ENCODE measurements at regions not wholly inside any gene's neighbourhood (a gene's known extent, or its start where the extent isn't known, plus 50 kb on each side); places are given as distances from the start of the nearest gene placed in this dataset.

DNA sequence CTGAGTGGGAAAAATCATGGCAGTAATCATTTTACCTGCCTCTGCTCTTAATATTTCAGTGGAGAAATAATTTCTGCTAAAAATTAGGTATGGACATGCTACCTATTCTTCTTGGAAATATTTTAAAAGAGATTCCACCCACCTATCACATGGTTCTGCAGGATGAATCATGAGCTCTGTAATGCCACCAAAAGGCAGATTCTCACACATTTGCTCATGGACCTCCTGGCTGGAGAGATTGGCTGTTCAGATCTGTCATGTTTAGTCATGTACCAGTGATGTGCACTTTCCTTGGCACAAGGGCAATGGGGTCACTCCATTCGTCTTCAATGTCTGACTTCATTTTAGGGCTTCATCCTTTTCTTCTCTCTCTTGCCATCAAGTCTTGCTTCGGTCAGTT is 101.8 kb upstream of the MBNL2 start:
- ChIA-PET CTCF (interaction anchor here (0.9 kb wide), 1 partner anchor 10 kb away, joined by 3 read pairs; no protein-coding TSS in a partner anchor), POLR2A (no interaction called here), RAD21 (ENCODE audit: low non-redundant PET in 1 of 2, low total read pairs in 2 of 2, uncharacterized antibody in 2 of 2, unreplicated experiment in 2 of 2) (no interaction called here)
- H2AFZ ChIP-seq (ENCODE audit: low read depth, low read length, poor library complexity, severe bottlenecking) = no peak overlapping the region
- BruUV-seq (replicated peaks) = no TSS peak
- no peak overlapping the region for H3K9ac ChIP-seq (ENCODE audit: low read length)
- DNase-seq (ENCODE audit: low read depth, low spot score) (no peak), ATAC-seq (no peak)
- no peaks in the 10 kb centered on the region for H3K9me2 ChIP-seq (ENCODE audit: insufficient read depth)
- H3K27ac ChIP-seq (ENCODE audit: low read depth, low read length) = no peak overlapping the region
- H3K4me1 ChIP-seq (ENCODE audit: control insufficient read depth in 1 of 2, insufficient read depth in 2 of 2, low read length in 2 of 2) = peaks cover 56 to 68% of the 10 kb centered on the region in 2 experiments
- no peaks in the 10 kb centered on the region for H3K79me2 ChIP-seq (ENCODE audit: insufficient read depth, low read length)
- no peak overlapping the region for H3K4me3 ChIP-seq (replicated peaks in 1 of 2; ENCODE audit: low read depth in 1 of 2, low read length in 2 of 2)
- no peaks in the 10 kb centered on the region for H3K27me3 ChIP-seq (ENCODE audit: insufficient read depth, low read length)
- H3K9me3 ChIP-seq (ENCODE audit: control insufficient read depth in 1 of 2, insufficient read depth in 1 of 2, low read depth in 1 of 2, low read length in 2 of 2) = no peaks in the 10 kb centered on the region
- intact Hi-C loops (cut with micrococcal nuclease) = no loop called here
- H3K4me2 ChIP-seq (ENCODE audit: low read length) = 0 out of 2 replicates have a peak overlapping the region, but pooled peaks have one; percentile 0
- no peak for TF ChIP-seq POLR2AphosphoS5 (IDR thresholded peaks at IDR 0.05; ENCODE audit: low read depth, low read length)
- TF ChIP-seq, protein P1, sequence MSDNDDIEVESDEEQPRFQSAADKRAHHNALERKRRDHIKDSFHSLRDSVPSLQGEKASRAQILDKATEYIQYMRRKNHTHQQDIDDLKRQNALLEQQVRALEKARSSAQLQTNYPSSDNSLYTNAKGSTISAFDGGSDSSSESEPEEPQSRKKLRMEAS (IDR thresholded peaks at IDR 0.05) = peak; percentile 43
- H4K20me1 ChIP-seq (ENCODE audit: insufficient read depth) = no peaks in the 10 kb centered on the region
- H3K36me3 ChIP-seq (ENCODE audit: control insufficient read depth in 1 of 2, insufficient read depth in 2 of 2, low read length in 2 of 2) = no peaks in the 10 kb centered on the region

- Histone ChIP-seq H3K4me3 (replicated peaks in 1 of 2; ENCODE audit: low read depth in 1 of 2, low read length in 2 of 2) (no peak overlapping the region), H4K20me1 (ENCODE audit: insufficient read depth) (no peaks in the 10 kb centered on the region), H2AFZ (ENCODE audit: low read depth, low read length, poor library complexity, severe bottlenecking) (no peak overlapping the region), H3K9me3 (ENCODE audit: control insufficient read depth in 1 of 2, insufficient read depth in 1 of 2, low read depth in 1 of 2, low read length in 2 of 2) (no peaks in the 10 kb centered on the region), H3K36me3 (ENCODE audit: control insufficient read depth in 1 of 2, insufficient read depth in 2 of 2, low read length in 2 of 2) (no peaks in the 10 kb centered on the region), H3K27ac (ENCODE audit: low read depth, low read length) (no peak overlapping the region), H3K4me2 (ENCODE audit: low read length) (peak overlapping the region; percentile 67; the same call in 1 of the 2 replicates), H3K27me3 (ENCODE audit: insufficient read depth, low read length) (no peaks in the 10 kb centered on the region), H3K79me2 (ENCODE audit: insufficient read depth, low read length) (no peaks in the 10 kb centered on the region), H3K4me1 (ENCODE audit: control insufficient read depth in 1 of 2, insufficient read depth in 2 of 2, low read length in 2 of 2) (peaks cover 57 to 71% of the 10 kb centered on the region in 2 experiments), H3K9ac (ENCODE audit: low read length) (no peak overlapping the region), H3K9me2 (ENCODE audit: insufficient read depth) (no peaks in the 10 kb centered on the region)
- ChIA-PET POLR2A (no interaction called here), RAD21 (ENCODE audit: low non-redundant PET in 1 of 2, low total read pairs in 2 of 2, uncharacterized antibody in 2 of 2, unreplicated experiment in 2 of 2) (no interaction called here), CTCF (interaction anchor here (0.9 kb wide), 1 partner anchor 11 kb away, joined by 3 read pairs; no protein-coding TSS in a partner anchor)
- ATAC-seq = no peak
- BruUV-seq (replicated peaks) = no TSS peak
- DNase-seq (ENCODE audit: low read depth, low spot score) = no peak
- intact Hi-C loops (cut with micrococcal nuclease) = no loop called here
- TF ChIP-seq ZNF274 (IDR thresholded peaks at IDR 0.05; ENCODE audit: low read depth, low read length) (no peak), EGR1 (IDR thresholded peaks at IDR 0.05; ENCODE audit: low read depth) (no peak), JUND (IDR thresholded peaks at IDR 0.05) (no peak), ELF1 (IDR thresholded peaks at IDR 0.05; ENCODE audit: borderline replicate concordance, low read depth) (no peak), TCF7L2 (IDR thresholded peaks at IDR 0.05; ENCODE audit: borderline replicate concordance, extremely low read depth, insufficient read depth, insufficient read length) (no peak), CEBPB (IDR thresholded peaks at IDR 0.05; ENCODE audit: low read depth) (no peak), REST (IDR thresholded peaks at IDR 0.05; ENCODE audit: low read depth) (no peak), YY1 (IDR thresholded peaks at IDR 0.05; ENCODE audit: extremely low read depth, insufficient replicate concordance, low read depth, low read length) (no peak), FOSL1 (IDR thresholded peaks at IDR 0.05; ENCODE audit: low read depth) (no peak), POLR2AphosphoS5 (IDR thresholded peaks at IDR 0.05; ENCODE audit: low read depth, low read length) (no peak), RAD21 (IDR thresholded peaks at IDR 0.05; ENCODE audit: low read depth) (no peak), SP1 (IDR thresholded peaks at IDR 0.05; ENCODE audit: low read depth) (no peak), SIN3A (IDR thresholded peaks at IDR 0.05; ENCODE audit: low read depth) (no peak), ZFX (IDR thresholded peaks at IDR 0.05) (no peak), SRF (IDR thresholded peaks at IDR 0.05; ENCODE audit: low read depth) (no peak)
- TF ChIP-seq, protein P2, sequence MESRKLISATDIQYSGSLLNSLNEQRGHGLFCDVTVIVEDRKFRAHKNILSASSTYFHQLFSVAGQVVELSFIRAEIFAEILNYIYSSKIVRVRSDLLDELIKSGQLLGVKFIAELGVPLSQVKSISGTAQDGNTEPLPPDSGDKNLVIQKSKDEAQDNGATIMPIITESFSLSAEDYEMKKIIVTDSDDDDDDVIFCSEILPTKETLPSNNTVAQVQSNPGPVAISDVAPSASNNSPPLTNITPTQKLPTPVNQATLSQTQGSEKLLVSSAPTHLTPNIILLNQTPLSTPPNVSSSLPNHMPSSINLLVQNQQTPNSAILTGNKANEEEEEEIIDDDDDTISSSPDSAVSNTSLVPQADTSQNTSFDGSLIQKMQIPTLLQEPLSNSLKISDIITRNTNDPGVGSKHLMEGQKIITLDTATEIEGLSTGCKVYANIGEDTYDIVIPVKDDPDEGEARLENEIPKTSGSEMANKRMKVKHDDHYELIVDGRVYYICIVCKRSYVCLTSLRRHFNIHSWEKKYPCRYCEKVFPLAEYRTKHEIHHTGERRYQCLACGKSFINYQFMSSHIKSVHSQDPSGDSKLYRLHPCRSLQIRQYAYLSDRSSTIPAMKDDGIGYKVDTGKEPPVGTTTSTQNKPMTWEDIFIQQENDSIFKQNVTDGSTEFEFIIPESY (IDR thresholded peaks at IDR 0.05; ENCODE audit: extremely low read depth, insufficient replicate concordance, low read length) = no peak
Measured at GRCh38 chr13:97120976-97121375, 101.2 kb upstream of the MBNL2 start.
